ENCODE measurements at regions not wholly inside any gene's neighbourhood (a gene's known extent, or its start where the extent isn't known, plus 50 kb on each side); places are given as distances from the start of the nearest gene placed in this dataset.
"Not testable (repeated sequence)": the region's sequence is repeated elsewhere in the genome, so short reads cannot be mapped to it uniquely, and the experiment has no call there.

- H3K36me3 ChIP-seq (ENCODE audit: insufficient read depth, low read length) = no peaks in the 10 kb centered on the region
- ATAC-seq (ENCODE audit: insufficient read depth, low read depth) (no peak), DNase-seq (no peak)
- H4K20me1 ChIP-seq (ENCODE audit: insufficient read depth, low read length) = no peaks in the 10 kb centered on the region
- no peaks in the 10 kb centered on the region for H3K27me3 ChIP-seq (ENCODE audit: insufficient read depth, low read length, poor library complexity)
- no peak overlapping the region for H3K9ac ChIP-seq (ENCODE audit: low read depth, low read length)
- no peaks in the 10 kb centered on the region for H3K79me2 ChIP-seq (ENCODE audit: insufficient read depth, low read length)
- TF ChIP-seq CTCF (IDR thresholded peaks at IDR 0.05; ENCODE audit: borderline replicate concordance, extremely low read depth, low read length, poor library complexity, severe bottlenecking) = no peak
- TF ChIP-seq EZH2 (IDR thresholded peaks at IDR 0.05; ENCODE audit: borderline replicate concordance, low read depth, low read length, severe bottlenecking) = no peak
- no peak overlapping the region for H3K4me3 ChIP-seq (ENCODE audit: low read depth in 1 of 2, low read length in 2 of 2)
- H3K27ac ChIP-seq (ENCODE audit: low read length) = no peak overlapping the region
- H3K9me3 ChIP-seq (ENCODE audit: insufficient read depth, low read length, severe bottlenecking) = no peaks in the 10 kb centered on the region
- H3K4me2 ChIP-seq (ENCODE audit: insufficient read depth, low read length) = no peak overlapping the region
- no peaks in the 10 kb centered on the region for H3K4me1 ChIP-seq (ENCODE audit: insufficient read depth, low read length)
- no peak overlapping the region for H2AFZ ChIP-seq (ENCODE audit: low read depth, low read length)
These were observed 247.8 kb downstream of the TDRD15 start for GRCh38 chr2:21371499-21372003.

GRCh38 chr2:21372654-21373053 is 248.9 kb downstream of the TDRD15 start:
- no peaks in the 10 kb centered on the region for H3K4me1 ChIP-seq (ENCODE audit: insufficient read depth, low read length)
- H3K27ac ChIP-seq (ENCODE audit: low read length) = no peak overlapping the region
- H4K20me1 ChIP-seq (ENCODE audit: insufficient read depth, low read length) = no peaks in the 10 kb centered on the region
- H3K9ac ChIP-seq (ENCODE audit: low read depth, low read length) = no peak overlapping the region
- no peak overlapping the region for H2AFZ ChIP-seq (ENCODE audit: low read depth, low read length)
- no peak overlapping the region for H3K4me2 ChIP-seq (ENCODE audit: insufficient read depth, low read length)
- ATAC-seq (ENCODE audit: insufficient read depth, low read depth) (no peak), DNase-seq (no peak)
- H3K36me3 ChIP-seq (ENCODE audit: insufficient read depth, low read length) = no peaks in the 10 kb centered on the region
- H3K79me2 ChIP-seq (ENCODE audit: insufficient read depth, low read length) = no peaks in the 10 kb centered on the region
- no peaks in the 10 kb centered on the region for H3K27me3 ChIP-seq (ENCODE audit: insufficient read depth, low read length, poor library complexity)
- peak; percentile 37 for TF ChIP-seq CTCF (IDR thresholded peaks at IDR 0.05; ENCODE audit: borderline replicate concordance, extremely low read depth, low read length, poor library complexity, severe bottlenecking)
- no peak for TF ChIP-seq EZH2 (IDR thresholded peaks at IDR 0.05; ENCODE audit: borderline replicate concordance, low read depth, low read length, severe bottlenecking)
- H3K4me3 ChIP-seq (ENCODE audit: low read depth in 1 of 2, low read length in 2 of 2) = no peak overlapping the region
- H3K9me3 ChIP-seq (ENCODE audit: insufficient read depth, low read length, severe bottlenecking) = no peaks in the 10 kb centered on the region

GRCh38 chr2:21376864-21377263 is 253.1 kb downstream of the TDRD15 start:
- Histone ChIP-seq H3K4me1 (ENCODE audit: insufficient read depth, low read length) (no peaks in the 10 kb centered on the region), H3K4me2 (ENCODE audit: insufficient read depth, low read length) (no peak overlapping the region), H4K20me1 (ENCODE audit: insufficient read depth, low read length) (no peaks in the 10 kb centered on the region), H2AFZ (ENCODE audit: low read depth, low read length) (no peak overlapping the region), H3K9me3 (ENCODE audit: insufficient read depth, low read length, severe bottlenecking) (no peaks in the 10 kb centered on the region), H3K27ac (ENCODE audit: low read length) (no peak overlapping the region), H3K4me3 (ENCODE audit: low read depth in 1 of 2, low read length in 2 of 2) (no peak overlapping the region), H3K36me3 (ENCODE audit: insufficient read depth, low read length) (no peaks in the 10 kb centered on the region), H3K9ac (ENCODE audit: low read depth, low read length) (no peak overlapping the region), H3K27me3 (ENCODE audit: insufficient read depth, low read length, poor library complexity) (no peaks in the 10 kb centered on the region), H3K79me2 (ENCODE audit: insufficient read depth, low read length) (no peaks in the 10 kb centered on the region)
- ATAC-seq (ENCODE audit: insufficient read depth, low read depth) (no peak), DNase-seq (no peak)
- TF ChIP-seq CTCF (IDR thresholded peaks at IDR 0.05; ENCODE audit: borderline replicate concordance, extremely low read depth, low read length, poor library complexity, severe bottlenecking) = no peak
- TF ChIP-seq EZH2 (IDR thresholded peaks at IDR 0.05; ENCODE audit: borderline replicate concordance, low read depth, low read length, severe bottlenecking) = no peak

- Histone ChIP-seq H4K20me1 (ENCODE audit: insufficient read depth, low read length) (no peaks in the 10 kb centered on the region), H3K4me3 (ENCODE audit: low read depth in 1 of 2, low read length in 2 of 2) (no peak overlapping the region), H3K9me3 (ENCODE audit: insufficient read depth, low read length, severe bottlenecking) (no peaks in the 10 kb centered on the region), H3K79me2 (ENCODE audit: insufficient read depth, low read length) (no peaks in the 10 kb centered on the region), H3K4me2 (ENCODE audit: insufficient read depth, low read length) (no peak overlapping the region), H3K27ac (ENCODE audit: low read length) (no peak overlapping the region), H3K4me1 (ENCODE audit: insufficient read depth, low read length) (no peaks in the 10 kb centered on the region), H3K9ac (ENCODE audit: low read depth, low read length) (no peak overlapping the region), H2AFZ (ENCODE audit: low read depth, low read length) (no peak overlapping the region), H3K27me3 (ENCODE audit: insufficient read depth, low read length, poor library complexity) (no peaks in the 10 kb centered on the region), H3K36me3 (ENCODE audit: insufficient read depth, low read length) (no peaks in the 10 kb centered on the region)
- ATAC-seq (ENCODE audit: insufficient read depth, low read depth) (peak; percentile 76), DNase-seq (peak; percentile 46)
- TF ChIP-seq CTCF (IDR thresholded peaks at IDR 0.05; ENCODE audit: borderline replicate concordance, extremely low read depth, low read length, poor library complexity, severe bottlenecking) = no peak
- TF ChIP-seq EZH2 (IDR thresholded peaks at IDR 0.05; ENCODE audit: borderline replicate concordance, low read depth, low read length, severe bottlenecking) = no peak
These were observed 255.4 kb downstream of the TDRD15 start for GRCh38 chr2:21379140-21379539.

- H3K9ac ChIP-seq (ENCODE audit: low read depth, low read length); H2AFZ ChIP-seq (ENCODE audit: low read depth, low read length); H3K27me3 ChIP-seq (ENCODE audit: insufficient read depth, low read length, poor library complexity); H4K20me1 ChIP-seq (ENCODE audit: insufficient read depth, low read length); H3K36me3 ChIP-seq (ENCODE audit: insufficient read depth, low read length); H3K79me2 ChIP-seq (ENCODE audit: insufficient read depth, low read length); H3K4me1 ChIP-seq (ENCODE audit: insufficient read depth, low read length); H3K4me2 ChIP-seq (ENCODE audit: insufficient read depth, low read length); H3K9me3 ChIP-seq (ENCODE audit: insufficient read depth, low read length, severe bottlenecking); DNase-seq; H3K4me3 ChIP-seq (ENCODE audit: low read depth in 1 of 2, low read length in 2 of 2); ATAC-seq (ENCODE audit: insufficient read depth, low read depth); H3K27ac ChIP-seq (ENCODE audit: low read length): not testable (repeated sequence)
These were observed 255.9 kb downstream of the TDRD15 start for GRCh38 chr2:21379668-21380067.

Data from DND-41 (cell line).